Limb (tissue), 2 donors: ENCODE measurements at regions not wholly inside any gene's neighbourhood (a gene's known extent, or its start where the extent isn't known, plus 50 kb on each side); places are given as distances from the start of the nearest gene placed in this dataset.

ENCODE experiments used
- DNase-seq, 2 donors: peaks; one replicate each; pipeline ENCODE4 v3.0.0-alpha.2; 2016; ENCODE audit errors: extremely low spot score in 2 of 2

DNA sequence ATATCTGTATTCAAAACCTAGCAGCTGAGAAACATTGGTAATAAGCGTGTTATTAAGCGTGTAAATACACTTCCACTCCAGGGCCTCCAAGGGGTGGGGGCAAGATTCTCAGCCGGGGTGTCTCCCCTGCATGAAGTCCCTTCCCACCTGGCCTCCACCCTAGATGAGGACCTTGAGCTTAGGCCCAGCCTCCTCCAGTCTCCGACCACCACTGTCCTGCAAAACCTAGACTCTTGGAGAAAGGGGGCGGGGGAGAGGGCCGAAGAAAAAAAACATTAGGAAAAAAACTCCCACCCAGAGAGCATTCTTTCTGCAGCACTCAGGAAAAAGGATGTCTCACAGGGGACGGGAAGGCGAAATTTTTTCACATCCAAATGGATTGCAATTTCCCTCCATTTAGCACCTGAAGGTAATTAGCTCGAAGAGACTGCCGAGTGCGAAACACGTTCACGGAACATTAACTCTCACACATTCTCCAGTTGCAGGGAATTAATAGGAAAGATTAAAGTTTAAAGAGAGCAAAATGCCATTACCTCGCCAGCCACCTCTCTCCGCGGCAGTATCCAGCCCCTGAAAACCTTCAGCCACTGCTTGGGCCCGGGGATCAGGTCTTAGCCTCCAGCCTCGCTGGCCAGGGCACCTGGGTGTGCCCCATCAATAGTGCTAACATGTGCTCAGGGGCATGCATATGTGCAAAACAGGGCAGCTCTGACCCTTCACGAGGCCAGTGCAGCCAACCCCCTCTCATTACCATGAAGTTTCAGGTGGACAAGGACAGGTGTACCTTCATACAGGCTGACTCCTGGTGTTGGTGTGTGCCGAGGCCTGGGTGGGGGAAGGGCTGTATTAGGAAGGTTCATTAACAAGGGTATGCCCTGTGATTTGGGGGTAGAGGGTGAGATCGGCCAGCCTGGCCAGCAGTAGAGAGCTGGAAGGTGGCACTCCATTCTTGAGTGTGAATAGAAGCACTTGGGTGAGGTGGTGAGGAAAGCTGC, 77.2 kb downstream of the HIF1AN start:
- no peak for DNase-seq

DNA sequence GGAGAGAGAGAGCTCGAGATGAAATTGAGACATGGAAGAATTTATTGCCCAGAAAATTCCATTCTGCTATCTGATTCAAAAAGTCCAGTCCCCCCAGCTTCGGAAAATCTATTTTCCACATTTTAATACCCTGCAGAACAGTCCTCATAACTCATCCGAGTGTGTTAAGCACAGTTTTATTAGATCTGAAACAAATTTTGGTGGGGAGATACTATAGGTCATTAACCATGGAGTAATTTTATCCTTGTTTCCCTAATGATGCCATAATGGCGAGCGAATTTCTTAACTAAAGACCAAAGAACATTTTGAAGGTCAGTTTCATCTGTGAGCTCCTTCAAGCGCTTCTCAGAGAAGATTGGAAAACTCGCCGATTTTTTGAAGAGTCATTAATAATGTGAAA, 78.1 kb downstream of the HIF1AN start:
- DNase-seq = no peak

DNA sequence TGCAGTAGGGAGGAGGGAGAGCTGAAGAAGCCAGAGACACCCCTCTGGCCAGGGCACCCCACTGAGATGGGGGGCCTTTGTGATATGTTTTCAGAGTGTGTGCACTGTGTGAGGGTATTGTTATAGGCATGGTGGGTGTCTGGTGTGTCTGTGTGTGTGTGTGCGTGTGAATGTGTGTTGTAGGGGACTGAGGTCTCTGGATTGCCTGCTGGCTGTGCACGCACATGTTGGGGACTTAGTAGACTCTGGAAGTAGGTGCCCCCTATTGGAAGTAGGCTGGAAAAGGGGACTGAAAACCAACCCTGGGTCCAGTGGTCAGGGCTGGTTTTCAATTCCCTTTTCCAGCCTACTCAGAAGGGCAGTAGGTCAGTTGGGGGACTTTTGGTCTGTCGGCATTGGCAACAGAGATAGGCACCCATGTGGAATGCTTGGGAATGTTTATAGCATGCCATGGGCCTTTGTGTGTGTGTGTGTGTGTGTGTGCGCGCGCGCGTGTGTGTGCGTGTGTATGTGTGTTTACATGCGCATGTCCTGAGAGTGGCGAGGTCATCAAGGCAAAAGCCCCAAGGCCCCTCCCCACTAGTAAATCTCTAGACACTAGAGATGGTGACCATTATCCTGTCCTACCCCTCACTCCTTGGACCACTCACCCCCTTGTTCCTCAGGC, 78.8 kb downstream of the HIF1AN start:
- DNase-seq = no peak

DNA sequence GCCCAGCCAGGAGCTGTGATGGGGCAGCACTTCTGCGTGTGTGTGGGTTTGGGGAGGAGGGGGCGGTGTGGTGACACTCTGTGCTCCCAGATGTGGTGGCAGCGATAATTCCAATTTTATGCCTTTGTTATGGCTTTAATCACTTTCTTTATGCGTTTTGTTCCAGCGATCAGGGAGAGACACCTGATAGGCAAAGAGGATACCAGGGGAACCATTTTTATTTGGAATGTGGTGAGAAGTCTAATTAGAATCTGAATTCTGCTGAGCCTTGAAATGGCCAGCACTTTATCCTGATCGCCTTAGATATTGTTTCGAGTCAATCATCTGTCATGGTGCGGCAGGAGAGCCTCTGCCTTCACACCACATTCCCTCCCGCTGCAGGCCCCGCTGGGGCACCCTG, 79.5 kb downstream of the HIF1AN start:
- no peak for DNase-seq

DNA sequence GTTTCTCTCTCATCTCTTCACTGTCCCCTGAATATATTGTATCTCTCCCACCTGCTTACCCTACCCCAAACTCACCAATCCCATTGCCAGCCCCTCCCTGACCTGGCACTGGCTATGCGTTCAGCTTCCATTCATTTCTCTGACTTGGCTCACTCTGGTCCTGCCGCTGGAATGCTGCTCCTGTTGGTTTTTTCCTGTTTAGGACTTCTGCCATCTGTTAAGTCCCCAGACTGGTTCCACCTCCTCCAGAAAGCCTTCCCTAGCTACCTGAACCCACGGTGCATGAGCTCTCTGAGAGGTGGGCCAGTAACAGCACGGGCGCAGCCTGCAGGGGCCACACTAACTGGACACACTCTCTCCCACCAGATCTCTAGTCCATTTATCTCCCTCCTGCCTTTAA, 80.2 kb downstream of the HIF1AN start:
- no peak for DNase-seq

DNA sequence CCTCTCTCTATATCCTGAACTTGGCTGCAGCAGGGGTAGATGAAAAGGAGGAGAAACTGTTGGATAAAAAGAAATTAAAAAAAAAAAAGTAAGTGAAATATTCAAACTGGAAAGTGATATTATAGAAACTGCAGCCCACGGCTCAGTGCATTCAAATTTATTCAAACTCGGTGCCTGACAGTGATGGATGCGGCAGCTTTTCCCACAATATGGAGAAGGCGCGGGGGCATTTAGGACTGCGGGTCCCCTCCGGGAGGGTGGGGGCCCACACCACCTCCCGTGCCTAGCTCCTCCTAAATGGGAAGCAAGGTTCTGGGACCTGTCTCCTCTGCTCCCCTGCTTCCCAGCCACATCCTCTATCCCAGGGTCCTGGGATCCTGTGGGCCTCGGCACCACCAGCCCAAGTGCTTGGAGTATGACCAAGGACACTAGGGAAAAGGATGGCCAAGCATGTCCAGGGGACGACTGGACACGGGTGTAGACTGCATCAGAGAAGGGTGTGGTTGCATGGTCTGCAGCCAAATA, 82.4 kb downstream of the HIF1AN start:
- no peak for DNase-seq

DNA sequence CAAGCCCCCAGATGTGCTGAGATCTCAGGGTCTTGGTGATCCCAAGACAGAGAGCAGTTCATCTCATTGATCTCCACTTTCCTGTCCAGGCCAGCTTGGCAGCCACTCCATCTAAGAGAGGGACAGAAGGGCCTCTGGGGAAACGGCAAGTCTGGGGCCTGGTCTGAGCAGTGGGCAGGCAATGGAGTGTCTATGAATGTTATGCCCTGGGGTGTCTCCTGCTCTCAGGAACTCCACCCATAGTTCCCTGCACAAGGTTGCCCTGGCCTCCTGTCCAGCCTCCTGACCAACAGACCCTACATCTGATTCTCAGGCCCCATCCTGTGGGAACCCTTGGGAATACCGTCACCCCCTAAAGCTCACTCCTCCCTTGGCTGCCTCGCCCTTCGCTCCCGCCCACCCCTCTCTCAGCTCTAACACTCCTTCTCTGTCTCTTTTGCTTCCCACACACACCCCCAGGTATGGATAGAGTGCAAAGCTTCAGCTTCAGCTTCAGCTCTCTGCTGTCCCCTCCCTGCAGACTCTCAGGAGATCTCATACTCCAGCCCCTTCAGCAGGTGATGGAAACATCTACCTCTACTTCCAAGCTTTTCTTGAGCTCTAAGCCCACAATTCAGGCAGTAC, 83.0 kb downstream of the HIF1AN start:
- DNase-seq = no peak

DNA sequence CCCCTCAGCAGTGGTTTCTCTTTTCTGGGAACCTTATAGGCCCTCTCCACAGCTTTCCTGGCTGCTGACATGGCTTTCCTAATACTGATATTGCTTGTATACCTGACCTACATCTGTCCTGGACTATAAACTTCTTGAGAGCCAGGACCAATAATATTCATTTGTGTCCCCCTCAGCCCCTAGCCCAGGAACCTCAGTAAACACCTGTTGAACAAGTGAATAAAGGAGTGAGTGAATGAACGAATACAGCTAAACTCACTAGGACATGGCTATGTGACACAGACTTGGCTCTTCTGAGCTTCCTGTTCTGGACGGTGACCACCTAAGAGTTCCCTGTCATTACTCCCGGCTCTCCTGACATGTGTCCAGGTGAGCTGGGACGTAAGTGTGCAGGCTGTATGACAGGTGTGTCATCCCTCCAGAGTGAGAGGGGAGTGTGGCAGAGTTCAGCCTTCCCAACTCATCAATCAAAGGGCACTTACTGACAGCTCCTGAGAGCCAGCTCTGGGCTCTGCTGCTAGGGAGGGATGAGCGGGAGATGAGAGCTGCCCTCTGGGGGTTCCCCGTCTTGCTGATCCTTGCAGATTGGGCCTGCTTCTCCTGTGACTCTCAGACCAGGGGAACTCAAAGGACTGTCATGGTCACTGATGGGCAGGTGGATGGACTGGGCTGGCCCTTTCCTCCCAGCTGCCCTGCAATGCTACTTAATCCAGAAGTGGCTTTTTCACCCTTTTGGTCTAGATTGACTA, 84.5 kb downstream of the HIF1AN start:
- DNase-seq = no peak

DNA sequence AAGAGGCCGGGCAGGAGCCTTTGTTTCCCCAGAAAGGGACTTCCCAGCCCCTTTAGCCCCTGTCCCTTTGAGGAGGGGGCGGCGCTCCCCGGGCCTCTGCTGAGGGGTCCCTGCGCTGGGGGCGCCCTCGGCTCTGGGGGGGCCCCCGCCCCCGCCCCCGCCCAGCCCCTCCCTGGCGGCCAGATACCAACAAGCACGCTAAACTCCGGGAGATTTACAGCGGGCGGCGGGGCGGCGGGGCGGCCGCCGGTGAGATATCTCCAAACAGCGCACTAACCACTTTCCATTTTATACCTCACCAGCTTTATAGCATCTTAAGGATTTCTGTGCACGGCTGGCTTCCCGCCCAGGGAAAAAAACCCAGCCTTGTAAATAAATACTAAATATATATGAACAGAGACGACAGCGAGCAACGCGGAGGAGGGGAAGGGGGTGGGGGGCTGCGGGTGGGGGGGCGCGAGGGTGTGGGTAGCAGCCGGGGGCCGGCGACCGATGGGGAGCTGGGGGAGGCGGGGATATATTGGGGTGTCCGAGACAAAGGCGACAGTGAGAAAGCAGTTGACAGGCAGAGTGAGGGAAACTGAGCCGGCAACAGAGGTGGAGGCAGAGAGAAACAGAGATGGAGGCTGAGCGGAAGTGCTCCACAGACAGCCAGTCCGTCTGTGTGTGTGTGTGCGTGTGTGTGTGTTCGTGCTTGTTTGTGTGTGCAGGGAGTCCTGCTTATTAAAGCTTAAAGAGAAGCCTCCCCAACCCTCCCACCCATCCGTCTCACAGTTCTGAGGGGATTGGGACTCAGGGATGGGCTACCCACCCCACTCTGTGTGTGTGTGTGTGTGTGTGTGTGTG, 85.8 kb downstream of the HIF1AN start:
- peak in 1 of 2 donors; percentile 67 for DNase-seq

DNA sequence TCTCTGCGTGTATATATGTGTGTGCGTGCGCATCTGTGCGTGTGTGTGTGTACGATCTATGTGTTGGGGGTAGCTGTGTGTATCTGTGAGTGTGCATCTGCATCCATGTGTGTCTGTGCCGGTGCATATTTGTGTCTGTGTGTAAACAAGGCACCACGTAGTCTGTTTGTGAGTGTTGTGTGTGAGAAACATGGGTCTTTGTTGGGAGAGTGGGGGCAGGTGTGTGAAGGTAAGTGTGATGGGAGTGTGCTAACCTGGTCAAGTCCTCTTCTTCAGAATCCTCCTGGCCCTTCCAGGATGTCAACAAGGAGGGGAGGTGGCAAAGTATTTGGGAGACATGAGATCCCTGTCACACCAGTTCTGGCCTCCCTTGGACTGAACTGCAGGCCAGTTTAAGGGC, 87.2 kb downstream of the HIF1AN start:
- no peak for DNase-seq

DNA sequence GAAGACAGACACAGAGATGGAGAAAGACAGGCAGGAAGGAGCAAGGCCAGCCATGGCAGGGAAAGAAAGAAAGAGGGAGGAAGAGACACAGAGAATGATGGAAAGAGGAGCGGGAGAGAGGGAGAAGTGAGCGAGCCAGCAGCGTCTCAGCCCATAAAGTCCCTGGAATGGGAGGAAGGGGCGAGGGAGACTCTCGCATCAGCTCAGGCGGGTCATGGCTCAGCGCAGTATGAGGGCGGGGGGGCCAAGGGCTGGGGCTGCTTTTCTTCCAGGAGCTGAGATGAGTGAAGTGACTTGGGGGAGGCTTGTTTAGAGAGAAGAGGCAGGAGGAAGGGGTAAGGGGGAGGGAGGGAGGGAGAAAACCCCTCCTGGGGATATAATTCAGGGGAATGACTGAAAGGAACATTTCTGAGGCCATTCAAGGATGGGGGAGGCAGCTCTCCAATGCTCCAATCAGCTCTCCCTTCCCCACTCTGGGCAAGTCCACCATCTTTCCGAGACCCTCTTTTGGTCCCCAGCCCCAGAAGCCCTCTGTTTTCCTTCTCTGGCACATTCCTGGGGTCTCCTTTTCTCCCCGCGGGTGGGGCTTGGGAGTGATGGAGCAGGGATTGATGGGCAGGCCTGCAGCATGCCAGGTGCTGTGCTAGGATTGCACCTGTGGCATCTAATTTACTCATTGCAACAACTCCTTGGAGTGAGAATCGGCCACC, 87.9 kb downstream of the HIF1AN start:
- no peak for DNase-seq

DNA sequence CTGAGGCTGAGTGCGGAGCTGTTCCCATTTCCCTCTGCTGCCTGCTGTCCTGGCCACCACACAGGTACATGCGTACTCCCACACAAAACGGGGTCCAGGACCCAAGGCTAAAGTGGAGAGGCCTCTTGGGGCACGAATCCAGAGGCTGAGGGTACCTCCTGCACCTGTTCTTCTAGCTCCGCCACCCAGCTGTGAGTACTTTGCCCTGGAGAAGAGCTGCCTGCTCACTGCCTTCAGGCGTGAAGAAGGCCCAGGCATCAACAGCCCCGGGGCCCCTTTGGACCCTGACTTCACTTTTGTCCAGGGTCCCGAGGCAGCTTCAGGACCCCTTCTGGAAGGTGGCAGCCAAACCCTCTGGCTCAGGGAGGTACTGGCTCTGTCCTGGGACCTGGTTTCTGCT, 88.6 kb downstream of the HIF1AN start:
- DNase-seq = no peak

DNA sequence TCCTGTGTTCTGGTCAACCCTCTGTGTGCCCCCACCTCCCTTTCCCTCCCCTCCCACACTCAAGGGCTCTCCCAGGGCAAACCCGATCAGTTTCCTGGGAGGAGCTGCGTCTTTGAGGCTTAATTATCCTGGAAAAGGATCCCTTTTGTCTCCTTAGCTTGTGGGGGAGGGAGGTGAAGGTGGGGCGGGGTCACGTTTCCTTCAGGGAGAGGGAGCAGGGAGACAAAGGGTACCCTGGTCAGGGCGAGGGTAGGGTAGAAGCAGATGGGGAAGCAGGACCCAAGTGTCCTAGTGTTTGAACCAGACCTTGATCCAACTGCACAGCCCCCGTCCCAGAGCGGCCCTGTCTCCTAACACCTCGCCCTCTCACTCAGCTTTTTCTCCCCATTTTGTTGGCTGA, 90.1 kb downstream of the HIF1AN start:
- DNase-seq = no peak

DNA sequence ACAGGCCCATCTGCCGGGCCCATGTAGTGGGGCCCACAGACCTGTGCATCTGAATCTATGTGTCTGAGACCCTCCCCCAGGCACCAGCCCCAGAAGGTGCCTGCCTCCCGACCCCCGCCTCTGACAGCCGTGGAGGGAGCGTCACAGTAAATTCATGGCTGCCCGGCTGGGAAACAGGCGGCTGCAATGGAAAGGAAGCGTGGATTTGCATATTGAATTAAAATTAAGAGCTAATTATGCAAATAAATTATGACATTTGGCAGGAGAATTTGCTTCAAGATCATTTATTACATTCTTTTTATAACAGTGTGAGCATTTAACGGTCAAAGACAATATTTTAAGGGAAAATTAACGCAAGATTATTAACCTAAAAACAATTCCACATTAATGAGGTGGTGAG, 92.3 kb downstream of the HIF1AN start:
- no peak for DNase-seq

DNA sequence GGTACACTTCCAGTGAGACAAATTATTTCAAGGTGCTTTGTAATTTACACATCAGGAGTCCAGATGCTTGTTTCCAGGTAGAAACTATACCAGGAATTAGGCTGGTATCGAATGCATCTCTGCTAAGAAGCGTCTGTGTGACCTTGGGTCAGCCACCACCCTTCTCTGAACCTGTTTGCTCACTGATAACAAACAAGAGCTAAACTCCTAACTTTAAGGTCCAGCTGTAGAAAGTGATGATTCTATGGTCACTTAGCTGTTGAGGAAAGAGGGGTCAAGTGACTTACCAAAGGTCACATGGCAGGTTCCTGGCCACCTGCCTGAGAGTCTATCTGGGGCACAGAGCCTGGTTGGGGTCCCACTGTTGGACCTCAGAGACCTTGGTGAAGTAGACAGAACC, 95.4 kb downstream of the HIF1AN start:
- DNase-seq = no peak

DNA sequence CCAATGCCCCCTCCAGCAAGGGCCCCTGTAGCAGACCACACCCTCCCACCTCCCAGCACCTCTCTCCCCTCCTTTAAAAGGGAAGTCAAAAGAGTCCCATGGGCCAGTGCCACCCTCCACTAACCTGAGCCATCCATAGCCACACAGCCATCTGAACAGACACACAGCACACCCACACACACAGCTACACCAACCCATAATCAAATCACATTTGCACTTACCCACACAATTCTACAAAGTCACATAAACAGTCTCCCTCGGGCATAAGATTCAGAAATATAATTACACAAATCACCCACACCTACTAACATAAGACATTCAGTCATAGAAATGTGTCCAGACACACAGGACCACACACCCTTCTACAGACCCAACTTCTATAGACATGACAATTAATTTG, 96.3 kb downstream of the HIF1AN start:
- DNase-seq = no peak

DNA sequence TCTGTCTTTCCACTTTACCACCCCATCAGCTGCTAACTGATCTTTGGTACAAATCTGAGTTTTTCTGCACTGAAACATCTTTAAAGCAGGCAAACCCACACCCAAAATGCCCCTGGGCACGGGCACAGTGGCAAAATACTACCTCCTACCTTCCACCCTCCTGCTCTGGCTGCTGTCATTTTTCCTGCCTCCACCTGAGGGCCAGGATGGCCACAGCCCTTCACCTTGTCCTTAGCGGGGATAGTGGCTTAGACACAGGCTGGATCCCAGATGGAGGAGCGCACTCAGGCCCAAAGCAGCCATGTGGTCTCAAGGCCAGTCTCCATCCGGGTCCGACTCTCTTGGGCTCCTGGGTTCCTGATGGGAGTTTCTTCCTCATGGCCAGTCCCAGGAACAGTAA, 98.3 kb downstream of the HIF1AN start:
- no peak for DNase-seq

DNA sequence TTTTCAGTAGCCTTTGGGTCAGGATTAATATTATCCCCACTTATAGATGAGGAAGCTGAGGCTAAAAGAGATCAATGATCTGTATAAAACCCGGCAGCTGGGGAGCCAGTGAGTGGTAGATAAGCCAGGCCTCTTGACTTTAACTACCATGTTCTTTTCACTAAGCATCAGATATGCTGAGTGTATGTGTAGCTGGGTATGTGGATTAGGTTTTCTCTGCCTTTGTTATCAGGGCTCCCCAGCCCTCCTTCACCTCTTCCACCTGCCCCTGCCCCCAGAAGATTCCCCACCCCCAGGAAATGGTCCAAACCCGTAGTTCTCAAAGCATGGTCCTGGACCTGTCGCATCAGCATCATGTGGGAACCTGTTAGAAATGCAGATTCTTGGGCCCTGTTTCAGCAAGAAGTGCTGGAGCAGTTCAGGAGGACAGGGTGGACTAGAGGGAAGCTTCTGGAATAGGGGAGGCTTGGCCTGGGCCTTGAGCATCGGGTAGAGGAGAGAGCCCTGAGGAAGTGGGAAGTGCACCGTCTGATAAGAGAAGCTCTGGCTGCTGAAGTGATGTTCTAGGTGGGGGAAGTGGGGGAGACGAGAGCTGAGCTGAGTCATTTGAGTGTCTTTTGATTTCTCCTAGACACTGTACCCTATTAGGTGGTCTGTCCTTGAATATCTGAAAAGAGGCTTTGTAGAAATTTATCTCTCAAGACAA, 101.3 kb downstream of the HIF1AN start:
- DNase-seq = no peak

DNA sequence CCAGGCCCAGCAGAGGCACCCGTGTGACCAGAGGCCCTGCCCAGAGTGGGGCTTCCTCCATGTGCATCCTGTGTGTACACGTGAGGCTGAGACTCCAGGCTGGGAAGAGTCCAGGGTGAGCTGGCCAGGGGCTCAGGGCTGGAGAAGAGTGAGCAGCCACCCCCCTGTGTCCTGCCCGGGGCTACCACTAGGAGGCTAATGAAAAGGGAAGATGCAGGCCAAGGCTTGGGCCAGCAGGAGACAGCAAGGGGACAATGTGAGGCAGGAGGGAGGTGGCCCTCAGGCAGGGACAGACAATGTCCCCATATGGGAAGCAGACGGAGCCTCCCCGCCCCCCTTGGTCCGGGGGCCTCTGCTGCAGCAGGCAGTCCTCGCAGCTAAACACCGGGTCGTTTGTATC, 102.0 kb downstream of the HIF1AN start:
- DNase-seq = peak in 1 of 2 donors; percentile 53
